Suprapubic skin (tissue), 4 donors: ENCODE measurements at regions not wholly inside any gene's neighbourhood (a gene's known extent, or its start where the extent isn't known, plus 50 kb on each side); places are given as distances from the start of the nearest gene placed in this dataset.

Experiments
- DNase-seq, 2 donors: peaks; one replicate each; pipeline ENCODE4 v3.0.0-alpha.2; 2019; ENCODE audit warnings: low spot score in 2 of 2
- H3K27ac ChIP-seq: fragments of 200-600 bp; sonication (generic); one replicate; pipeline ENCODE4 v1.5.1; 2019
- H3K27me3 ChIP-seq: fragments of 200-600 bp; sonication (generic); one replicate; pipeline ENCODE4 v1.5.1; 2019
- H3K36me3 ChIP-seq: fragments of 200-600 bp; sonication (generic); one replicate; pipeline ENCODE4 v1.5.1; 2019
- H3K4me1 ChIP-seq: fragments of 200-600 bp; sonication (generic); one replicate; pipeline ENCODE4 v1.5.1; 2019
- H3K4me3 ChIP-seq: fragments of 200-600 bp; sonication (generic); one replicate; pipeline ENCODE4 v1.5.1; 2019; ENCODE audit warnings: mild to moderate bottlenecking
- H3K9me3 ChIP-seq: fragments of 200-600 bp; sonication (generic); one replicate; pipeline ENCODE4 v1.5.1; 2019
- CTCF ChIP-seq, 2 donors: fragments of 200-600 bp in 1 of 2; fragments of 450-650 bp in 1 of 2; sonication (generic) in 1 of 2; IDR thresholded peaks; one replicate each; pipeline ENCODE4 v1.5.1; 2016 to 2019; ENCODE audit warnings: antibody characterized with exemption in 2 of 2, mild to moderate bottlenecking in 1 of 2, moderate library complexity in 1 of 2
- EP300 ChIP-seq: sonication (generic); formaldehyde crosslinking; IDR thresholded peaks from one replicate; pipeline ENCODE4 v1.6.1; 2017; ENCODE audit warnings: antibody characterized with exemption
- POLR2A ChIP-seq, 2 donors: fragments of 450-650 bp; IDR thresholded peaks; one replicate each; pipeline ENCODE4 v1.6.1; 2017; ENCODE audit warnings: antibody characterized with exemption in 2 of 2, mild to moderate bottlenecking in 2 of 2, moderate library complexity in 2 of 2
- POLR2AphosphoS5 ChIP-seq, 3 donors: sonication (generic); formaldehyde crosslinking; IDR thresholded peaks; one replicate each; pipeline ENCODE4 v1.6.1; 2017; ENCODE audit warnings: antibody characterized with exemption in 3 of 3
- WGBS: methylation state at CpG from one replicate; pipeline ENCODE4 v1.1.5; 2018; 5-methylcytosine and 5-hydroxymethylcytosine counted together

DNA sequence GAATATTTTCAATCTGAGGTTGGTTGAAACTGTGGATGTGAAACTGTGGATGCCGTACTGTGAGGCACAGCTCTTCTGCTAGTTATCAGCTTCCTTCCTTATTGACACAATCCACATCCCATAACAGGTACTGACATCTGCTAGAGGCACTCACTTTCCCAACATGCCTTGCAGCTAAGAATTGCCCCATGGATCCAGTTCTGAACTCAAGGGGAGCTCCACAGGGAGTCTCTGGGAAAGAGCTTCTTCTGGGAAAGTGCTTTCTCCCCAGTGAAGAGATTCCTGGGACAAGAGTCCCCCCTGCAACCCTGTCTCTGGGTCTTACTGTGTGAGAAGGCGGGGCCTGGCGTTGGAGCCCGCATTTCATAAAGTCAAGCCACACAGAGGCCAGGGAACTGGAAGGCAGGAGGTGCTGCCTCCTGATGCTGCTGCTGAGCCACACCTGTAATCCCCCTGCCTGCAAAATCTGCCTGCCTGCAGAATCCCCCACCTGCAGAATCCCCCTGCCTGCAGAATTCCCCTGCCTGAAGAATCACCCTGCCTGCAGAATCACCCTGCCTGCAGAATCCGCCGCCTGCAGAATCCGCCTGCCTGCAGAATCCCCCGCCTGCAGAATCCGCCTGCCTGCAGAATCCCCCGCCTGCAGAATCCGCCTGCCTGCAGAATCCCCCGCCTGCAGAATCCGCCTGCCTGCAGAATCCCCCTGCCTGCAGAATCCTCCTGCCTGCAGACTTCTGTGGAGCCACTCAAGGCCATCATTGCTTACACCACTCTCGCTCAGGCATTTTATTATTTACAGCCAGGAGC lies 305.4 kb downstream of the FOXL1 start:
- peaks cover 65% of the 10 kb centered on the region for H3K27me3 ChIP-seq
- H3K36me3 ChIP-seq, result no peaks in the 10 kb centered on the region
- no peaks in the 10 kb centered on the region for H3K4me1 ChIP-seq
- TF ChIP-seq EP300 (no peak), POLR2A (IDR thresholded peaks at IDR 0.05) (no peak)
- no peak overlapping the region for H3K4me3 ChIP-seq
- WGBS, result 59% methylated on average over 7 of the region's 14 CpGs
- no peak for DNase-seq
- no peaks in the 10 kb centered on the region for H3K9me3 ChIP-seq
- H3K27ac ChIP-seq, result no peak overlapping the region

DNA sequence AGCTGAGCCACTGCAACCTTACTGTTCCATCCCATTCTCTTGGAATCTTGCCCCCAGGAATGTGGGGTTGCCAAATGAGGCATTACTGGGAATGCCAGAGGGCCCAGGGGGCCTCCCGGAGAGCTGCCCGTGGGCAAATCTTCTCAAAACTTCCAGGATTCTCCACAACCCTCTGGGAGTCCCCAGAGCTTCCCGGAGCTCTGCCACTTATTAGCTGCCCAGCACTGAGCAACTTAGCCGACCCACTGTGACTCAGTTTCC lies 306.0 kb downstream of the FOXL1 start:
- H3K27ac ChIP-seq, result no peak overlapping the region
- no peak overlapping the region for H3K4me3 ChIP-seq
- H3K9me3 ChIP-seq, result no peaks in the 10 kb centered on the region
- DNase-seq, result no peak
- H3K36me3 ChIP-seq, result no peaks in the 10 kb centered on the region
- peaks cover 60% of the 10 kb centered on the region for H3K27me3 ChIP-seq
- 53% methylated on average over 4 of the region's 4 CpGs for WGBS
- no peaks in the 10 kb centered on the region for H3K4me1 ChIP-seq
- TF ChIP-seq EP300, result no peak
- TF ChIP-seq POLR2AphosphoS5 (IDR thresholded peaks at IDR 0.05), result no peak
- TF ChIP-seq CTCF (IDR thresholded peaks at IDR 0.05), result no peak
- TF ChIP-seq POLR2A (IDR thresholded peaks at IDR 0.05), result no peak

DNA sequence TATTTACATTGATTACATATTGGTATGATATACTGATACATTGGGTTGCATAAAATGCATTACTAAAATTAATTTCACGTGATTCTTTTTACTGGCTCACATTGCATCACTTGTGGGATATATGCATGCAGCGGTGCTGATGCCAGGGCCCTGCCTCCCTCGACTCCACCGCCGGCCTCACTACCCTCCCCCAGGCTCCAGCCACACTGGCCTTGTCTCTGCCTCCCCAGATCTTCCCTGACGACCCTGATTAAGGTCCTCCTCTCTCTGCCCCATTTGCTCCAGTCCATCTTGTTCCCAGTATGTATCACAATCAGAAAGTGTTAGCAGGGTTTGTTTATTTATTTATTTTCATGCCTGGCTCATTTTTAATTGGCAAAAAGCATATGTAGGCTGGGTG lies 306.8 kb downstream of the FOXL1 start:
- Histone ChIP-seq H3K9me3 (no peaks in the 10 kb centered on the region), H3K36me3 (no peaks in the 10 kb centered on the region), H3K27me3 (peaks cover 52% of the 10 kb centered on the region), H3K4me3 (no peak overlapping the region), H3K27ac (no peak overlapping the region), H3K4me1 (no peaks in the 10 kb centered on the region)
- no peak for DNase-seq
- 72% methylated on average over 6 of the region's 6 CpGs for WGBS
- TF ChIP-seq CTCF (IDR thresholded peaks at IDR 0.05) (no peak), EP300 (no peak), POLR2AphosphoS5 (IDR thresholded peaks at IDR 0.05) (no peak), POLR2A (IDR thresholded peaks at IDR 0.05) (no peak)

DNA sequence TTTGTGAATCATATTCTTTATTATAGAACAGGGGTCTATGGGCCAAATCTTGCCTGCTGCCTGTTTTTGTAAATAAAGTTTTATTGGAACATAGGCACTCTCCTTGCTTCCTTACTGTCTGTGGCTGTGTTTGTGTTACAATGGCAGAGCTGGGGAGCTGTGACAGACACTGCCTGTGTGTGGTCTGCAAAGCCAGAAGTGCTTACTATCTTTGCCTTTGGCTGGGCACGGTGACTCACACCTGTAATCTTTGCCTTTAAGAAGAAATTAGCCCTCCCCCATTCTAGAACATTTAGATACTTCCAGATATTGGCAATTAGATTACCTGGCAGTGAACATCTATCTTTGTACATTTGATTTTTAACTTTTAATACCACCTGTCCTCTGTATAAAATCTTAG lies 308.3 kb downstream of the FOXL1 start:
- Histone ChIP-seq H3K4me3 (no peak overlapping the region), H3K36me3 (no peaks in the 10 kb centered on the region), H3K27me3 (peaks cover 48% of the 10 kb centered on the region), H3K4me1 (no peaks in the 10 kb centered on the region), H3K9me3 (no peaks in the 10 kb centered on the region), H3K27ac (no peak overlapping the region)
- WGBS, result 70% methylated on average over 1 of the region's 1 CpG
- no peak for DNase-seq
- TF ChIP-seq CTCF (IDR thresholded peaks at IDR 0.05), result no peak
- no peak for TF ChIP-seq POLR2AphosphoS5 (IDR thresholded peaks at IDR 0.05)
- TF ChIP-seq EP300, result no peak
- TF ChIP-seq POLR2A (IDR thresholded peaks at IDR 0.05), result no peak

GRCh38 chr16:86887416-86887815 lies 309.1 kb downstream of the FOXL1 start:
- Histone ChIP-seq H3K4me3 (no peak overlapping the region), H3K27ac (no peak overlapping the region), H3K36me3 (no peaks in the 10 kb centered on the region), H3K9me3 (no peaks in the 10 kb centered on the region), H3K4me1 (no peaks in the 10 kb centered on the region), H3K27me3 (peaks cover 53% of the 10 kb centered on the region)
- 60% methylated on average over 5 of the region's 8 CpGs for WGBS
- TF ChIP-seq EP300 (no peak), POLR2AphosphoS5 (IDR thresholded peaks at IDR 0.05) (no peak), POLR2A (IDR thresholded peaks at IDR 0.05) (no peak), CTCF (IDR thresholded peaks at IDR 0.05) (no peak)
- DNase-seq, result no peak
